ENCODE measurements at regions not wholly inside any gene's neighbourhood (a gene's known extent, or its start where the extent isn't known, plus 50 kb on each side); places are given as distances from the start of the nearest gene placed in this dataset.

- Histone ChIP-seq H3K9me3 (no peaks in the 10 kb centered on the region), H3K4me1 (peaks cover 48% of the 10 kb centered on the region), H3K4me3 (no peak overlapping the region), H3K27me3 (ENCODE audit: low read depth) (no peaks in the 10 kb centered on the region), H3K36me3 (no peaks in the 10 kb centered on the region), H3K27ac (peak overlapping the region; percentile 37)
- intact Hi-C loops (cut with DNase I): no loop called here
- DNase-seq (no peak), ATAC-seq (peak; percentile 51 to 69)
- no peak for TF ChIP-seq CTCF (IDR thresholded peaks at IDR 0.05)
Observed at GRCh38 chr2:38178556-38179419, 102.8 kb upstream of the CYP1B1 start.

DNA sequence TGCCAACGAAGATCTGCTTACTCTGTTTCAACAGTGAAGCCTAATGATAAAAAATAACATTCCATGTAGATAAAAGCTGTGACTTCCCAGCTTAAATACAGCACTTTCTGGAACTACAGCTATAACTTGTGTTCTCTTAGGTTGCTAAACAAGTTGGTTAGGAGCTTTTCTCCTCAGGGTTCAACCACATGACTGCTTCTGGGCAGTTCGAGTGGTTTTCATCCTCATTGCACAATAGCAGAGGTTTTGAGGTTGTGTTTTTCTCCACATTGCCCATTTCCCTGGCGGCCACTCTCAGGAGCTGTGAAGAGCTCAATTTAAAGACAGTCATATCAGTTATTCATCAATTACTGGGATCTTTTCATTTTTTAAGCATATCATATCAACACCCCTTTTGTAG lies 102.2 kb upstream of the CYP1B1 start:
- Histone ChIP-seq H3K4me3 (no peak overlapping the region), H3K9me3 (no peaks in the 10 kb centered on the region), H3K27me3 (ENCODE audit: low read depth) (no peaks in the 10 kb centered on the region), H3K36me3 (no peaks in the 10 kb centered on the region), H3K4me1 (peaks cover 50% of the 10 kb centered on the region), H3K27ac (peak overlapping the region; percentile 37)
- no peak for TF ChIP-seq CTCF (IDR thresholded peaks at IDR 0.05)
- intact Hi-C loops (cut with DNase I): no loop called here
- ATAC-seq (peak; percentile 77 to 82), DNase-seq (peak; percentile 56)

DNA sequence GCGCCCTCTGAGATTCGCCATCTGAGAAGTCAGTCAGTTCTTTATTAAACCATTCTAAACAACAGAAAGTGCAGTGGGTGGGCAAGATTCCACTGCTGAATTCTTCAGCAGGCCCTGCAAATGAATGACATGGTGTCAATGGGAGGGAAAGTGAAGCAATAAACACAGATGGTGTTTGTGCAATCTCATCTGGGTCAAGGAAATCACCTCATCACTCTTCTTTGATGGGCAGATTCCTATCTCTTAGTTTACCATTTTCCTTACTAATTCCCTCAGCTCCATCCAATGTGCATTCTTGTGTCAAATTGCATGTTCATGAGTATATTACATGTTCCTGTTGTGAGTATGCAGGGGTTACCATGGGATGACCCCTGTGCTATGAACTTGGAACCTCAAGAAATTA lies 100.7 kb upstream of the CYP1B1 start:
- H3K27ac ChIP-seq: peak overlapping the region; percentile 27
- H3K27me3 ChIP-seq (ENCODE audit: low read depth): no peaks in the 10 kb centered on the region
- no peak overlapping the region for H3K4me3 ChIP-seq
- no peaks in the 10 kb centered on the region for H3K9me3 ChIP-seq
- H3K4me1 ChIP-seq: peaks cover 50% of the 10 kb centered on the region
- no peaks in the 10 kb centered on the region for H3K36me3 ChIP-seq
- ATAC-seq: no peak
- no peak for TF ChIP-seq CTCF (IDR thresholded peaks at IDR 0.05)
- intact Hi-C loops (cut with DNase I): no loop called here
- no peak for DNase-seq

DNA sequence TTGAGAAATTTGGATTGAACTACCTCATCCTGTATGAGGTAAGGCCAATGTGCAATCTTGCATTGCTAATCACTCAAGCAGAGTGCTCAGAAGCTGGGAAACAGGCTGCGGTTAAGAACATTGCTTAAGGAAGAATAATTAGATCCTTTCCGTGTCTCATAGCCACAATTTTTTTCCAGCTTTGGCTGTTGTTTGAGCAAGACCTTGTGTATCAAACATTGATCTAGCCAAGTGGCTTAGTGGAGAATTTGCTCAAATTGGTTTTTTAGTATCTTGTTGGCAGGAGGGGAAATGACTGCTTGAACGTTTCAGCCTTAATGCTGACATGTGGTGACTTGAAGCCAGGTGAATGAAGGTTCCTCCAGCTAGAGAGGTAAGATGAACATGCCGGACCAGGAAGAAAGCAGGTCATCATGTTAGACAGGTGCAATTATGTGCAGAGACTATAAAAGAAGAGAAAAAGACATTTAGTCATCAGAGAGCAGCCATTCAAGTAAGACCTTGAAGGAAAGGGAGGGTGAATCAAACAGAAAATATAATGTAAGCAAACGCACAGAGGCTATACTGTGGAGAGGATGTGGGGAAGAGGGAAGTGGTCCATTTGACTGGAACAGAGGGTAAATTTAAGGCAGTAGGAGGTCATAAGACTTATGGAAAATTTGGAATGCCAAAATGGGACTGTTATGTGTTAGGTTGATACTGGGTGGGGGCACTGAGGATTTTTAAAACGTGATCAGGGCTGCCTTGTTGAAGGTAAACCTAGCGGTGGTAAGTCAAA lies 98.9 kb upstream of the CYP1B1 start:
- H3K27ac ChIP-seq: peak overlapping the region; percentile 63
- no peaks in the 10 kb centered on the region for H3K27me3 ChIP-seq (ENCODE audit: low read depth)
- intact Hi-C loops (cut with DNase I): no loop called here
- DNase-seq: no peak
- no peaks in the 10 kb centered on the region for H3K36me3 ChIP-seq
- no peak for TF ChIP-seq CTCF (IDR thresholded peaks at IDR 0.05)
- H3K4me3 ChIP-seq: peak overlapping the region; percentile 20
- ATAC-seq: peak; percentile 71 to 84
- peaks cover 50% of the 10 kb centered on the region for H3K4me1 ChIP-seq
- H3K9me3 ChIP-seq: no peaks in the 10 kb centered on the region

DNA sequence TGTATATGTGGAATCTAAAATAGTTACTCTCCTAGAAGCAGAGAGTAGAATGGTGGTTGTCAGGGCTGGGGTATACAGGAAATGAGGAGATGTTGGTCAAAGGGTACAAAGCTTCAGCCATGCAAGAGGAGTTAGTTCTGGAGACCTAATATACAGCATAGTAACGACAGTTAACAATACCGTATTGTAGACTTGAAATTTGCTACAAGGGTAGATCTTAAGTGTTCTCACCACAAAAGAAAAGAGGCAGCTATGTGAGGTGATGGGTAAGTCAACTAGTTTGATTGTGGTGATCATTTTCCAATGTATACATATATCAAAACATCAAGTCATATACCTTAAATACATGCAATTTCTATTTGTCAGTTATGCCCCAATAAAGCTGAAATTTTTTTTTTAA lies 98.2 kb upstream of the CYP1B1 start:
- DNase-seq (no peak), ATAC-seq (no peak)
- no peaks in the 10 kb centered on the region for H3K9me3 ChIP-seq
- peaks cover 48% of the 10 kb centered on the region for H3K4me1 ChIP-seq
- intact Hi-C loops (cut with DNase I): no loop called here
- no peaks in the 10 kb centered on the region for H3K27me3 ChIP-seq (ENCODE audit: low read depth)
- H3K36me3 ChIP-seq: no peaks in the 10 kb centered on the region
- peak overlapping the region; percentile 0 for H3K27ac ChIP-seq
- H3K4me3 ChIP-seq: no peak overlapping the region
- TF ChIP-seq CTCF (IDR thresholded peaks at IDR 0.05): no peak

Data from lower lobe of right lung (tissue), 2 donors.